ENCODE measurements at regions not wholly inside any gene's neighbourhood (a gene's known extent, or its start where the extent isn't known, plus 50 kb on each side); places are given as distances from the start of the nearest gene placed in this dataset.

- H3K4me2 ChIP-seq (ENCODE audit: low read length), result no peak overlapping the region
- no peaks in the 10 kb centered on the region for H3K9me3 ChIP-seq (ENCODE audit: control insufficient read depth in 1 of 2, insufficient read depth in 1 of 2, low read depth in 1 of 2, low read length in 2 of 2)
- H3K27ac ChIP-seq (ENCODE audit: low read depth, low read length), result no peak overlapping the region
- TF ChIP-seq CTCF (IDR thresholded peaks at IDR 0.05 in 2 of 3, conservative IDR thresholded peaks at IDR 0.05 in 1 of 3; ENCODE audit: borderline replicate concordance in 1 of 3, insufficient read depth in 1 of 3, low read depth in 2 of 3, low read length in 2 of 3), result no peak
- TF ChIP-seq EZH2 (IDR thresholded peaks at IDR 0.05), result no peak
- TF ChIP-seq FOSL1 (IDR thresholded peaks at IDR 0.05; ENCODE audit: low read depth), result no peak
- TF ChIP-seq MAX (IDR thresholded peaks at IDR 0.05), result no peak
- TF ChIP-seq POLR2AphosphoS5 (IDR thresholded peaks at IDR 0.05; ENCODE audit: low read depth, low read length), result no peak
- TF ChIP-seq SRF (IDR thresholded peaks at IDR 0.05; ENCODE audit: low read depth), result no peak
- no peak for TF ChIP-seq ZFX (IDR thresholded peaks at IDR 0.05)
- TF ChIP-seq POLR2A (IDR thresholded peaks at IDR 0.05; ENCODE audit: borderline replicate concordance, extremely low read depth, insufficient read depth, insufficient read length), result no peak
- TF ChIP-seq CBX3 (IDR thresholded peaks at IDR 0.05; ENCODE audit: low read depth), result no peak
- no peak for TF ChIP-seq JUND (IDR thresholded peaks at IDR 0.05)
- TF ChIP-seq TCF7L2 (IDR thresholded peaks at IDR 0.05; ENCODE audit: borderline replicate concordance, extremely low read depth, insufficient read depth, insufficient read length), result no peak
- TF ChIP-seq ZBTB33 (IDR thresholded peaks at IDR 0.05; ENCODE audit: extremely low read depth, insufficient replicate concordance, low read length), result no peak
- ChIA-PET POLR2A (no interaction called here), CTCF (no interaction called here), RAD21 (ENCODE audit: low non-redundant PET in 1 of 2, low total read pairs in 2 of 2, uncharacterized antibody in 2 of 2, unreplicated experiment in 2 of 2) (no interaction called here)
- no peaks in the 10 kb centered on the region for H3K79me2 ChIP-seq (ENCODE audit: insufficient read depth, low read length)
- no TSS peak for BruUV-seq (replicated peaks)
- no peak for DNase-seq (ENCODE audit: low read depth, low spot score)
- H3K9ac ChIP-seq (ENCODE audit: low read length), result no peak overlapping the region
- no peak overlapping the region for H3K4me3 ChIP-seq (replicated peaks in 1 of 2; ENCODE audit: low read depth in 1 of 2, low read length in 2 of 2)
- intact Hi-C loops (cut with micrococcal nuclease), result no loop called here
- no peak for ATAC-seq
- no peaks in the 10 kb centered on the region for H3K9me2 ChIP-seq (ENCODE audit: insufficient read depth)
- H2AFZ ChIP-seq (ENCODE audit: low read depth, low read length, poor library complexity, severe bottlenecking), result peak overlapping the region; percentile 65
- peaks cover 5 to 34% of the 10 kb centered on the region in 2 experiments; a peak in 3 of 4 replicates for H3K4me1 ChIP-seq (ENCODE audit: control insufficient read depth in 1 of 2, insufficient read depth in 2 of 2, low read length in 2 of 2)
- no peaks in the 10 kb centered on the region for H3K36me3 ChIP-seq (ENCODE audit: control insufficient read depth in 1 of 2, insufficient read depth in 2 of 2, low read length in 2 of 2)
- no peaks in the 10 kb centered on the region for H4K20me1 ChIP-seq (ENCODE audit: insufficient read depth)
- no peaks in the 10 kb centered on the region for H3K27me3 ChIP-seq (ENCODE audit: insufficient read depth, low read length)
These were observed 159.3 kb upstream of the MARCKS start for GRCh38 chr6:113697632-113698410.
